HepG2 (cell line): ENCODE measurements at regions not wholly inside any gene's neighbourhood (a gene's known extent, or its start where the extent isn't known, plus 50 kb on each side); places are given as distances from the start of the nearest gene placed in this dataset.

Source experiments
- CTCF ChIP-seq: sonication (generic); formaldehyde crosslinking; IDR thresholded peaks from 2 replicates; pipeline ENCODE4 v1.5.0; 2020; ENCODE audit warnings: mild to moderate bottlenecking, missing genetic modification reagents, moderate library complexity
- ETS1 ChIP-seq: sonication (generic); formaldehyde crosslinking; IDR thresholded peaks from 2 replicates; pipeline ENCODE4 v1.4.0; 2020; ENCODE audit warnings: missing genetic modification reagents
- FOXK1 ChIP-seq: sonication (generic); formaldehyde crosslinking; IDR thresholded peaks from 2 replicates; pipeline ENCODE4 v1.4.0; 2020; ENCODE audit warnings: low read depth, missing genetic modification reagents, borderline replicate concordance
- JUND ChIP-seq: sonication (generic); formaldehyde crosslinking; IDR thresholded peaks from 2 replicates; pipeline ENCODE4 v1.8.0; 2022; ENCODE audit warnings: mild to moderate bottlenecking, missing genetic modification reagents
- MAX ChIP-seq: IDR thresholded peaks from 2 replicates; pipeline ENCODE4 v1.6.1; 2012; ENCODE audit warnings: inconsistent platforms
- RFX1 ChIP-seq: fragments of 450-650 bp; IDR thresholded peaks from 2 replicates; pipeline ENCODE4 v1.6.1; 2017
- ZBTB7A ChIP-seq: sonication (generic); formaldehyde crosslinking; IDR thresholded peaks from 2 replicates; pipeline ENCODE4 v1.8.0; 2022; ENCODE audit warnings: mild to moderate bottlenecking, missing genetic modification reagents

- no peak for TF ChIP-seq ETS1 (CRISPR knock-in tag)
- no peak for TF ChIP-seq ZBTB7A (CRISPR knock-in tag)
- no peak for TF ChIP-seq CTCF (CRISPR knock-in tag)
- TF ChIP-seq MAX = no peak
- TF ChIP-seq JUND = no peak
- TF ChIP-seq RFX1 = no peak
- no peak for TF ChIP-seq FOXK1 (CRISPR knock-in tag)
Observed at GRCh38 chr14:25988536-25988935, 609.3 kb downstream of the NOVA1 start.
